ENCODE measurements at regions not wholly inside any gene's neighbourhood (a gene's known extent, or its start where the extent isn't known, plus 50 kb on each side); places are given as distances from the start of the nearest gene placed in this dataset.

DNA sequence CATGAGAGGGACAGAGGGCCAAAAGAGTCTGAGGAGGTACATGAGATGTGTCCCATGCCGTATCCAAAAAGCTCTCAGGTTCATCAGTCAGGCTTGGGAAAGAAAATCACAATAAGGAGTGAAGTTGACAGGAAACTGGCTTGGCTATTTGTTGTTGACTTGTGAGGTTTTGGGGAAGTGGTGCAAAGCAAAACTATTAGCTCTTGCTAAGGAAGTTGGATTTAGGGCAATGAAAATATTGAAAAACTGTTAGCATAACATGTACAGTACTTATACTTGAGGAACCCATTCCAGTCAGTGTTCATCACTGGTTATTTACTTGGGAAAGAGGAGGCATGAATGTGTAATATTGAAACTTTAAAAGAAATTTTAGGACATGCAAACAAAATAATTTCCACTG lies 145.9 kb downstream of the DUSP6 start:
- TF ChIP-seq GATA3 (IDR thresholded peaks at IDR 0.05; ENCODE audit: low read depth, low read length) (no peak), GATA2 (IDR thresholded peaks at IDR 0.05; ENCODE audit: low read depth, low read length) (no peak)
